ENCODE measurements at regions not wholly inside any gene's neighbourhood (a gene's known extent, or its start where the extent isn't known, plus 50 kb on each side); places are given as distances from the start of the nearest gene placed in this dataset.

DNA sequence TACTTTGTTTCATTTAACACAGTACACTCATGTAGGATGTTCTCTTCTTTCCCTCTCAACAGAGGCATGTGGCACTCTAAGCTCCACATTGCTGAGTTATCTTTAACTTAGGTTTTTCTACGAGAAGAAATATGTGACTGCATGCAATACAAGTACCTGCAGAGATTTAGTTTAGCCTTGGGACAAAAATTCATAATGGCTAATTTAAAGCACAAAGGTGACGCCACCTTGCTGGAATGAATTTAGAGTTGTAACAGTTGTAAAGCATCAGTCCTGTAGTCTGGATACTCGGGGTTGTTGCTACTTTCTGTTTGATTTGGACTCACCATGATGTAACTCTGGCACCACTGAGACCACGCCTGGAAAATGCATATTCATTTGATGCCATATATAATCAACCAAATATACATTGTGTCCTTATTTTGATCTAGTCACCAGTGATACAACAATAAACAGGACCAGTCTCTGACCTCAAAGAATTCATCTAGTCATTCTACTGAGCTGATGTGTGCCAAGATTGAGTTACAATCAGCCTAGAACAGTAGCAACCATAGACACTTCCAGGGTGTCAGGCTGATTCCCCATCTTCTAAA, 451.0 kb upstream of the ZFP42 start:
- no peak for TF ChIP-seq CTCF (IDR thresholded peaks at IDR 0.05; ENCODE audit: insufficient read depth, missing control alignments)
- no peak for DNase-seq (ENCODE audit: insufficient read length, low spot score)
- FAIRE-seq: no peak

- no peak for FAIRE-seq
- no peak for DNase-seq (ENCODE audit: insufficient read length, low spot score)
Measured at GRCh38 chr4:187547316-187547715, 448.3 kb upstream of the ZFP42 start.

GRCh38 chr4:187550256-187550950, 445.2 kb upstream of the ZFP42 start:
- DNase-seq (ENCODE audit: insufficient read length, low spot score): no peak
- TF ChIP-seq CTCF (IDR thresholded peaks at IDR 0.05; ENCODE audit: insufficient read depth, missing control alignments): no peak
- no peak for FAIRE-seq

More at GRCh38 chr4:187547316-187547715, 448.3 kb upstream of the ZFP42 start:
- no peak for TF ChIP-seq CTCF (IDR thresholded peaks at IDR 0.05; ENCODE audit: insufficient read depth, missing control alignments)

DNA sequence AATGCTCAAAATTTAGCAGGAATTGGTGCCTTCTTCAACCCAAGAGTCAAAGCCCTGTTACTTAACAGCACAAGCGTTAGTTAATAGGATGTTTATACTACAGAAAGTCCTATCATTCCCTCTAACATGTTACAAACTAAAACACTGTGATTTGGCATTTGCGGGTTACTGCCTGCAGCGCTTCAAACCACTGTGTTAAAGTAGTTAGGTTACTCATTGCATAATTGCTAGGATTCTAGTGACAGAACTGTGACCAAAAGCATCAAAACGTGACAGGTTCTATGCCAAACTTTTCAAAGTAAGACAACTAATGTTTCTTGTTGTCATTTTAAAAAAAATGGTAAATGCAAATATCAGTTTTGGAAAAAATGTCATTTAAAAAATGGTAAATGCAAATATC, 442.8 kb upstream of the ZFP42 start:
- DNase-seq (ENCODE audit: insufficient read length, low spot score): no peak
- TF ChIP-seq CTCF (IDR thresholded peaks at IDR 0.05; ENCODE audit: insufficient read depth, missing control alignments): no peak

GRCh38 chr4:187555174-187555573, 440.4 kb upstream of the ZFP42 start:
- no peak for FAIRE-seq
- no peak for DNase-seq (ENCODE audit: insufficient read length, low spot score)
- no peak for TF ChIP-seq CTCF (IDR thresholded peaks at IDR 0.05; ENCODE audit: insufficient read depth, missing control alignments)

More for the DNA sequence above, 442.8 kb upstream of the ZFP42 start:
- FAIRE-seq: no peak

GRCh38 chr4:187558391-187558790, 437.2 kb upstream of the ZFP42 start:
- no peak for DNase-seq (ENCODE audit: insufficient read length, low spot score)
- no peak for TF ChIP-seq CTCF (IDR thresholded peaks at IDR 0.05; ENCODE audit: insufficient read depth, missing control alignments)
- FAIRE-seq: no peak

DNA sequence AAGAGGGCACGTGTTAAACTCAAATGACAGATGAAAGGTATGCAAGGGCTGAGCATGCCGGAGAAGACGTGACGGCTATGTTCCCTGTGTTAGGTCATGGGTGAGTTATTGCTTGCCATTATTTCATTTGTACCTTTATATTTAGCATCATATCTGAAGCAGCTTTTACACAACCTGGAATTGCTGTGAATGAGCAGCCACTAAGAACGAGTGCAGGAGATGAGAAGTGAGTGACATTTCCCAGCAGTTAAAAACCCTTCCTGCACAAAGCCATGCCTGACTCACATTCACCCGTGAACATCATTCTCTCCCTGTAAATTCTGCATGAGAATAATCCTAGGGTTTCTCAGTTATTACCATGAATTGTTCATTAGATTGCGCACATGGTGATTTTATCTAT, 433.2 kb upstream of the ZFP42 start:
- no peak for FAIRE-seq
- no peak for TF ChIP-seq CTCF (IDR thresholded peaks at IDR 0.05; ENCODE audit: insufficient read depth, missing control alignments)

More for the DNA sequence above, 433.2 kb upstream of the ZFP42 start:
- DNase-seq (ENCODE audit: insufficient read length, low spot score): no peak
